ENCODE measurements at regions not wholly inside any gene's neighbourhood (a gene's known extent, or its start where the extent isn't known, plus 50 kb on each side); places are given as distances from the start of the nearest gene placed in this dataset.

DNA sequence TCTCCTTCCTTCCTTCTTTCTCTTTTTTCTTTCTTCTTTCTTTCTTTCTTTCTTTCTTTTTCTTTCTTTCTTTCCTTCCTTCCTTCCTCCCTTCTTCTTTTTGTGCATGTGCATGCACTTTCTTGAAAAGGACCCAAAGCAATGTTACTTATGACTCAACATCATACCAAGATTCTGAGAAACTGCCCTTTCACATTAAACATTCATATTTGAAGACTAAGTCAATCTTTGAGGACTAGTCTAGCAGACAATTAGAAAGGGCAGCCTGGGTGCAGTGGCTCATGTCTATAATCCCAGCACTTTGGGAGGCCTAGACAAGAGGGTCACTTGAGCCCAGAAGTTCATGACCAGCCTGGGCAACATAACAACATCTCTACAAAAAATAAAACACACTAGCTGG is 212.8 kb upstream of the KITLG start:
- TF ChIP-seq, protein P1, sequence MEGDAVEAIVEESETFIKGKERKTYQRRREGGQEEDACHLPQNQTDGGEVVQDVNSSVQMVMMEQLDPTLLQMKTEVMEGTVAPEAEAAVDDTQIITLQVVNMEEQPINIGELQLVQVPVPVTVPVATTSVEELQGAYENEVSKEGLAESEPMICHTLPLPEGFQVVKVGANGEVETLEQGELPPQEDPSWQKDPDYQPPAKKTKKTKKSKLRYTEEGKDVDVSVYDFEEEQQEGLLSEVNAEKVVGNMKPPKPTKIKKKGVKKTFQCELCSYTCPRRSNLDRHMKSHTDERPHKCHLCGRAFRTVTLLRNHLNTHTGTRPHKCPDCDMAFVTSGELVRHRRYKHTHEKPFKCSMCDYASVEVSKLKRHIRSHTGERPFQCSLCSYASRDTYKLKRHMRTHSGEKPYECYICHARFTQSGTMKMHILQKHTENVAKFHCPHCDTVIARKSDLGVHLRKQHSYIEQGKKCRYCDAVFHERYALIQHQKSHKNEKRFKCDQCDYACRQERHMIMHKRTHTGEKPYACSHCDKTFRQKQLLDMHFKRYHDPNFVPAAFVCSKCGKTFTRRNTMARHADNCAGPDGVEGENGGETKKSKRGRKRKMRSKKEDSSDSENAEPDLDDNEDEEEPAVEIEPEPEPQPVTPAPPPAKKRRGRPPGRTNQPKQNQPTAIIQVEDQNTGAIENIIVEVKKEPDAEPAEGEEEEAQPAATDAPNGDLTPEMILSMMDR (IDR thresholded peaks at IDR 0.05): no peak
- TF ChIP-seq POLR2A (IDR thresholded peaks at IDR 0.05): no peak
